HCT116 (cell line): ENCODE measurements at regions not wholly inside any gene's neighbourhood (a gene's known extent, or its start where the extent isn't known, plus 50 kb on each side); places are given as distances from the start of the nearest gene placed in this dataset.

Experiments
- CTCF ChIP-seq, 3 experiments: fragments of 200-600 bp in 1 of 3; sonication (generic) in 1 of 3; IDR thresholded peaks in 2 of 3; conservative IDR thresholded peaks in 1 of 3; 2 replicates each; pipeline ENCODE4 v1.5.1; 2012 to 2017; ENCODE audit warnings: low read depth in 2 of 3, low read length in 2 of 3, antibody characterized with exemption in 1 of 3, borderline replicate concordance in 1 of 3, control low read depth in 1 of 3, mild to moderate bottlenecking in 1 of 3, mixed read lengths in 1 of 3, mixed run types in 1 of 3, moderate library complexity in 1 of 3; ENCODE audit not compliant: insufficient read depth in 1 of 3
- EGR1 ChIP-seq: IDR thresholded peaks from 2 replicates; pipeline ENCODE4 v1.6.1; 2012; ENCODE audit warnings: low read depth
- POLR2A ChIP-seq: IDR thresholded peaks from 2 replicates; pipeline ENCODE4 v1.7.0; 2011; ENCODE audit warnings: borderline replicate concordance; ENCODE audit not compliant: insufficient read depth, insufficient read length; ENCODE audit errors: extremely low read depth
- POLR2AphosphoS5 ChIP-seq: IDR thresholded peaks from 2 replicates; pipeline ENCODE4 v1.6.1; 2011; ENCODE audit warnings: mild to moderate bottlenecking, low read depth, low read length, moderate library complexity
- RAD21 ChIP-seq: IDR thresholded peaks from 2 replicates; pipeline ENCODE4 v1.6.1; 2012; ENCODE audit warnings: low read depth, mild to moderate bottlenecking
- ZBTB33 ChIP-seq: IDR thresholded peaks from 2 replicates; pipeline ENCODE4 v1.6.1; 2011; ENCODE audit warnings: mild to moderate bottlenecking, low read length, moderate library complexity; ENCODE audit not compliant: insufficient replicate concordance; ENCODE audit errors: extremely low read depth

- TF ChIP-seq POLR2A (no peak), ZBTB33 (no peak), EGR1 (no peak), RAD21 (no peak), CTCF (IDR thresholded peaks at IDR 0.05 in 2 of 3, conservative IDR thresholded peaks at IDR 0.05 in 1 of 3; ENCODE audit: borderline replicate concordance in 1 of 3, insufficient read depth in 1 of 3, low read depth in 2 of 3, low read length in 2 of 3) (no peak), POLR2AphosphoS5 (no peak)
Observed at GRCh38 chr6:42502990-42503389, 51.3 kb upstream of the TRERF1 start.
